CD4-positive, alpha-beta T cell (primary cell): ENCODE measurements at regions not wholly inside any gene's neighbourhood (a gene's known extent, or its start where the extent isn't known, plus 50 kb on each side); places are given as distances from the start of the nearest gene placed in this dataset.

ENCODE experiments used
- ATAC-seq: fragments of 200-7000 bp; cut with Tn5 transposase; one replicate; pipeline ENCODE4 v1.10.0; 2022; ENCODE audit warnings: mild to moderate bottlenecking; ENCODE audit not compliant: poor library complexity
- CTCF ChIA-PET: fragments of 350-600 bp; sonication (Branson Sonifier 250); formaldehyde crosslinking; loops from one replicate; lab custom pipeline; 2021; ENCODE audit warnings: antibody characterized with exemption, inconsistent platforms; lab: Charles Lee
- POLR2A ChIA-PET: fragments of 350-600 bp; sonication (Branson Sonifier 250); formaldehyde crosslinking; loops from one replicate; lab custom pipeline; 2021; ENCODE audit warnings: antibody characterized with exemption, inconsistent platforms; lab: Charles Lee
- DNase-seq, 14 experiments: peaks; one replicate each; pipeline ENCODE4 v3.0.0-alpha.2; 2013 to 2020; ENCODE audit warnings: mixed read lengths in 2 of 14
- H3K27ac ChIP-seq, 2 donors: one replicate each; pipeline versions ENCODE4 v1.5.1 to v1.7.0; 2013; ENCODE audit warnings: low read length in 2 of 2, low read depth in 1 of 2, mild to moderate bottlenecking in 1 of 2
- H3K27me3 ChIP-seq, 2 experiments: 1 replicate in 1 of 2; 2 replicates in 1 of 2; pipeline versions ENCODE4 v1.6.1 to v1.7.0; 2013; ENCODE audit warnings: low read length in 2 of 2, control low read depth in 1 of 2, mild to moderate bottlenecking in 1 of 2, moderate library complexity in 1 of 2; ENCODE audit not compliant: insufficient read depth in 2 of 2, control insufficient read depth in 1 of 2
- H3K36me3 ChIP-seq: one replicate; pipeline ENCODE4 v1.6.1; 2013; ENCODE audit warnings: low read length, control low read depth; ENCODE audit not compliant: insufficient read depth
- H3K4me1 ChIP-seq: one replicate; pipeline ENCODE4 v1.6.1; 2013; ENCODE audit warnings: low read length, control low read depth; ENCODE audit not compliant: insufficient read depth
- H3K4me3 ChIP-seq: one replicate; pipeline ENCODE4 v1.5.1; 2013; ENCODE audit warnings: mild to moderate bottlenecking, low read length, moderate library complexity
- H3K9me3 ChIP-seq, 2 experiments: 1 replicate in 1 of 2; 2 replicates in 1 of 2; pipeline versions ENCODE4 v1.6.1 to v1.7.0; 2013; ENCODE audit warnings: low read length in 2 of 2, mild to moderate bottlenecking in 2 of 2, control low read depth in 1 of 2, moderate library complexity in 1 of 2; ENCODE audit not compliant: control insufficient read depth in 1 of 2, insufficient read depth in 1 of 2
- H3K27ac Mint-ChIP-seq: one replicate; pipeline ENCODE4 v1.8.0; 2020; ENCODE audit warnings: mixed read lengths
- H3K27me3 Mint-ChIP-seq: one replicate; pipeline ENCODE4 v1.8.0; 2021; ENCODE audit warnings: mixed read lengths
- H3K36me3 Mint-ChIP-seq: one replicate; pipeline ENCODE4 v1.8.0; 2021; ENCODE audit warnings: low read depth, mixed read lengths
- H3K4me1 Mint-ChIP-seq: one replicate; pipeline ENCODE4 v1.8.0; 2021; ENCODE audit warnings: low read depth, mixed read lengths
- H3K4me3 Mint-ChIP-seq: one replicate; pipeline ENCODE4 v1.8.0; 2020; ENCODE audit warnings: mild to moderate bottlenecking, mixed read lengths
- H3K9me3 Mint-ChIP-seq: one replicate; pipeline ENCODE4 v1.8.0; 2020; ENCODE audit warnings: mixed read lengths
- intact Hi-C, 2 experiments: fragments of 100-400 bp; cut with DNase I in 1 of 2; cut with micrococcal nuclease in 1 of 2; formaldehyde crosslinking; loops; one replicate each; pipeline versions ENCODE4 v1.15.1 to v1.9.0; 2023 to 2025; cut with DNase I, micrococcal nuclease
- TF ChIP-seq, protein P1 (sequence below): fragments of 200-600 bp; IDR thresholded peaks from one replicate; pipeline ENCODE4 v1.8.0; 2022; ENCODE audit warnings: antibody characterized with exemption, mild to moderate bottlenecking

DNA sequence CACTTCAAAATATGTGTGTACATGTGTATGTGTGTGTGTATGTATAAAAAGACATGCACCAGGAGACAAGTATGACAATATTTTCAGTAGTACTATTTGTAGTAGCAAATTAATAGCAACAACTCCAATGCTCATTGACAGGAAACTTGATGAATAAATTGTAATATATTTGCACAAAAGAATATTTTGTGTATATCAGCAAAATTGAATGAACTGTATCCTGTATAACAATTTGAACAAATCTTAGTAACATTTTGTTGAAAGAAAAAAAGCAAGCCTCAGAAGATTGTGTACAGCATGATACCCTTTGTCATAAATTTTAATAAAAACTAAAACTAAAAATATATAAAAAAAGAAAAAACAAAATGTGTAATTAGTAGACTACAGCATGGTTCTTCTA is 1367.3 kb upstream of the TMEFF2 start:
- DNase-seq: no peak

GRCh38 chr2:193561054-193561453 is 1366.3 kb upstream of the TMEFF2 start:
- H3K27ac ChIP-seq: no peak overlapping the region
- Mint-ChIP-seq H3K9me3 (no peaks in the 10 kb centered on the region), H3K27ac (no peak overlapping the region), H3K27me3 (no peaks in the 10 kb centered on the region), H3K36me3 (no peaks in the 10 kb centered on the region), H3K4me3 (no peak overlapping the region), H3K4me1 (no peaks in the 10 kb centered on the region)
- H3K27me3 ChIP-seq: no peaks in the 10 kb centered on the region
- ATAC-seq (no peak), DNase-seq (no peak)
- ChIA-PET CTCF (no interaction called here), POLR2A (no interaction called here)
- H3K4me1 ChIP-seq: no peaks in the 10 kb centered on the region
- H3K36me3 ChIP-seq: no peaks in the 10 kb centered on the region
- TF ChIP-seq, protein P1, sequence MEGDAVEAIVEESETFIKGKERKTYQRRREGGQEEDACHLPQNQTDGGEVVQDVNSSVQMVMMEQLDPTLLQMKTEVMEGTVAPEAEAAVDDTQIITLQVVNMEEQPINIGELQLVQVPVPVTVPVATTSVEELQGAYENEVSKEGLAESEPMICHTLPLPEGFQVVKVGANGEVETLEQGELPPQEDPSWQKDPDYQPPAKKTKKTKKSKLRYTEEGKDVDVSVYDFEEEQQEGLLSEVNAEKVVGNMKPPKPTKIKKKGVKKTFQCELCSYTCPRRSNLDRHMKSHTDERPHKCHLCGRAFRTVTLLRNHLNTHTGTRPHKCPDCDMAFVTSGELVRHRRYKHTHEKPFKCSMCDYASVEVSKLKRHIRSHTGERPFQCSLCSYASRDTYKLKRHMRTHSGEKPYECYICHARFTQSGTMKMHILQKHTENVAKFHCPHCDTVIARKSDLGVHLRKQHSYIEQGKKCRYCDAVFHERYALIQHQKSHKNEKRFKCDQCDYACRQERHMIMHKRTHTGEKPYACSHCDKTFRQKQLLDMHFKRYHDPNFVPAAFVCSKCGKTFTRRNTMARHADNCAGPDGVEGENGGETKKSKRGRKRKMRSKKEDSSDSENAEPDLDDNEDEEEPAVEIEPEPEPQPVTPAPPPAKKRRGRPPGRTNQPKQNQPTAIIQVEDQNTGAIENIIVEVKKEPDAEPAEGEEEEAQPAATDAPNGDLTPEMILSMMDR: no peak
- no peak overlapping the region for H3K4me3 ChIP-seq
- intact Hi-C loops: no loop called here
- H3K9me3 ChIP-seq: no peaks in the 10 kb centered on the region

More for the DNA sequence above, 1367.3 kb upstream of the TMEFF2 start:
- no peaks in the 10 kb centered on the region for H3K27me3 Mint-ChIP-seq
- POLR2A ChIA-PET: no interaction called here
- CTCF ChIA-PET: no interaction called here
- no peaks in the 10 kb centered on the region for H3K9me3 Mint-ChIP-seq
- H3K9me3 ChIP-seq: no peaks in the 10 kb centered on the region
- H3K27ac Mint-ChIP-seq: no peak overlapping the region
- H3K4me1 ChIP-seq: no peaks in the 10 kb centered on the region
- H3K27me3 ChIP-seq: no peaks in the 10 kb centered on the region
- ATAC-seq: no peak
- H3K36me3 Mint-ChIP-seq: no peaks in the 10 kb centered on the region
- H3K27ac ChIP-seq: no peak overlapping the region
- H3K36me3 ChIP-seq: no peaks in the 10 kb centered on the region
- H3K4me3 Mint-ChIP-seq: no peak overlapping the region
- intact Hi-C loops: no loop called here
- no peak overlapping the region for H3K4me3 ChIP-seq
- H3K4me1 Mint-ChIP-seq: no peaks in the 10 kb centered on the region
- TF ChIP-seq, protein P1: no peak

DNA sequence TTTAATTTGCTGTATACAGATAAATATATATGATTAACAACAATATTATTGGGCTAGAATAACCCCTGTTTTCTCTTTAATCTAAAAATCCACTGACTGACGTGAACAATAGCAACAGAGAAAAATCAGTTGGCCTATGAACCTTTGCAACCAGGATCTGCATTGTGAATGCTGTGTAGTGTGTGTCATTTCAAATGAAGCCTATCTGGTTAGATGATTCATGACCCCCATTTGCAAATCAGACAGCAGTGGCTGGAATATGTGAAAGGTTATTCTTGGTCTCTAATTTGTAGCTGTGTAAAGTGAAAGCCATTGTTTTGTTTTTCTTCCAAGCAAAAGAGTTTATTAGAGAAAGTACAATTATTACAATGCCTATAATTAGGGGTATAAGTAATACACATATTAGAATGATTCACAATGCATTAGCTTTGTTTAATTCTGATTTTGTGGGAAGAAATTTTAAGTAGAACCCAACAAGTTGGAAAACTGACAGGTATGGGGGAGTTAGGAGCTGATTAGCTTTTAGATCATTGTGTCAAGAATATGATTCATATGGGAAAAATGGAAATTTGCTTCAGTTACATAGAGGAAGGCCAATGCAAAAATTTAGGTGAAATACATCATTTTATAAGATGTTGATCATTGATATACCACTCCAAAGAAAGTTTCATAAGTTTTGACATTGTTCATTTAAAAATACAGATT is 1362.2 kb upstream of the TMEFF2 start:
- CTCF ChIA-PET: no interaction called here
- Mint-ChIP-seq H3K36me3 (no peaks in the 10 kb centered on the region), H3K4me1 (no peaks in the 10 kb centered on the region), H3K27ac (no peak overlapping the region), H3K9me3 (no peaks in the 10 kb centered on the region), H3K27me3 (no peaks in the 10 kb centered on the region), H3K4me3 (no peak overlapping the region)
- intact Hi-C loops: no loop called here
- Histone ChIP-seq H3K9me3 (no peaks in the 10 kb centered on the region), H3K4me1 (no peaks in the 10 kb centered on the region), H3K36me3 (no peaks in the 10 kb centered on the region), H3K4me3 (no peak overlapping the region), H3K27me3 (no peaks in the 10 kb centered on the region), H3K27ac (no peak overlapping the region)
- TF ChIP-seq, protein P1: no peak
- DNase-seq (no peak), ATAC-seq (no peak)
- POLR2A ChIA-PET: no interaction called here
